Fibroblast of the aortic adventitia (primary cell): ENCODE measurements at regions not wholly inside any gene's neighbourhood (a gene's known extent, or its start where the extent isn't known, plus 50 kb on each side); places are given as distances from the start of the nearest gene placed in this dataset.

Source experiments
- DNase-seq: peaks from one replicate; pipeline ENCODE4 v3.0.0-alpha.2; 2010; ENCODE audit warnings: low read depth
- H3K4me3 ChIP-seq: 2 replicates; pipeline ENCODE4 v1.5.1; 2011; ENCODE audit warnings: low read depth, mild to moderate bottlenecking, control low read depth, low read length, moderate library complexity
- CTCF ChIP-seq: IDR thresholded peaks from 2 replicates; pipeline ENCODE4 v1.5.1; 2011; ENCODE audit warnings: mild to moderate bottlenecking, low read length, control low read depth, inconsistent platforms; ENCODE audit not compliant: insufficient read depth

- H3K4me3 ChIP-seq, result no peak overlapping the region
- DNase-seq, result no peak
- TF ChIP-seq CTCF, result no peak
Measured at GRCh38 chr3:102105193-102105592, 255.9 kb downstream of the NFKBIZ start.

GRCh38 chr3:102106416-102107097 lies 257.2 kb downstream of the NFKBIZ start:
- peak; percentile 57 for DNase-seq
- no peak for TF ChIP-seq CTCF
- H3K4me3 ChIP-seq, result no peak overlapping the region

- no peak for DNase-seq
- TF ChIP-seq CTCF, result no peak
Measured at GRCh38 chr3:102112704-102113230, 263.5 kb downstream of the NFKBIZ start.

GRCh38 chr3:102113421-102114041 lies 264.2 kb downstream of the NFKBIZ start:
- no peak for DNase-seq
- H3K4me3 ChIP-seq, result no peak overlapping the region
- TF ChIP-seq CTCF, result no peak

More at GRCh38 chr3:102112704-102113230, 263.5 kb downstream of the NFKBIZ start:
- H3K4me3 ChIP-seq, result no peak overlapping the region

GRCh38 chr3:102114264-102114979 lies 265.1 kb downstream of the NFKBIZ start:
- DNase-seq, result peak; percentile 36
- no peak overlapping the region for H3K4me3 ChIP-seq
- TF ChIP-seq CTCF, result no peak

- no peak for TF ChIP-seq CTCF
- H3K4me3 ChIP-seq, result no peak overlapping the region
- DNase-seq, result no peak
Measured at GRCh38 chr3:102122527-102122926, 273.2 kb downstream of the NFKBIZ start.
